HG02973 (cell line): ENCODE measurements at regions not wholly inside any gene's neighbourhood (a gene's known extent, or its start where the extent isn't known, plus 50 kb on each side); places are given as distances from the start of the nearest gene placed in this dataset.

ENCODE experiments used
- ATAC-seq: cut with Tn5 transposase; IDR thresholded peaks from one replicate; pipeline ENCODE4 v1.9.1; 2021; ENCODE audit warnings: moderate library complexity; ENCODE audit not compliant: unreplicated experiment

- no peak for ATAC-seq
These were observed 165.5 kb upstream of the LRRN1 start for GRCh38 chr3:3633761-3634160.

GRCh38 chr3:3632449-3632848 lies 166.8 kb upstream of the LRRN1 start:
- no peak for ATAC-seq

- no peak for ATAC-seq
These were observed 168.1 kb upstream of the LRRN1 start for GRCh38 chr3:3631114-3631513.

DNA sequence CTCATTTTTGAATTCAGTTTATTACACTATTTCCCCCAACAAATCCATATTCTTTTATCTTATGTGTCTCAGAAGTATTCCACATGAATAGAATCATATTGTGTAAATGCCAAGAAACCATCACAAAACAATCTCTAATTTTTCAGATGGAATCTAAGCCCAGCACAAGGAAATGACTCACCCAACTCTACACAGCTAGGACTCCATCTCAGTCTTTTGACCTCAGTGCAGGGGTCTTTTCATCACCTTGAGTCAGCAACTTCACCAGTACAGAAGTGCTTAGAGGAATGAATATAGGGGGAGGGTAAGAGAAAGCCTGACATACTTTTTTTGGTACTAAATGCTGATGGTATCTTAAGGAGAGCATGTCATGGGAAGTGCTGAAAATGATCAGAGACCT lies 169.3 kb upstream of the LRRN1 start:
- ATAC-seq: no peak

- ATAC-seq: peak; percentile 66
These were observed 170.4 kb upstream of the LRRN1 start for GRCh38 chr3:3628676-3629328.

DNA sequence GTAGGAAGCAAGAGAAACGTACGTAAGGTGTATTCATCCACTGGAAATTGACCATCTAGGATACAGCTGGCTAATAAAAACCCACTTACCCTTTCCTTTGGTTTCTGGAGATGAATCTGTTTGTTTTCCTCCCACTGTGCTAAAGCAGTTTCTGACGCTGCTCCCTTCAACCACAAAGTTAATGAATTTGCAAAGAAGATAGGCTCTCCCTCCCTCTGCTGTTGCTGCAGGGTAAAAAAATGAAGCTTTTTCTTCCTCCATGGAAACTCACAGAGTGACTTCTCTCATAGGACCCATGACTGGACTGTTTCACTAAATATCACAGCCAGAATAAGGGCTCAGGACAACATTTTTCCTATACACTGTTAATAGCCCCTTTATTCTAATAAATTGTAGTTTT lies 172.1 kb upstream of the LRRN1 start:
- ATAC-seq: no peak

DNA sequence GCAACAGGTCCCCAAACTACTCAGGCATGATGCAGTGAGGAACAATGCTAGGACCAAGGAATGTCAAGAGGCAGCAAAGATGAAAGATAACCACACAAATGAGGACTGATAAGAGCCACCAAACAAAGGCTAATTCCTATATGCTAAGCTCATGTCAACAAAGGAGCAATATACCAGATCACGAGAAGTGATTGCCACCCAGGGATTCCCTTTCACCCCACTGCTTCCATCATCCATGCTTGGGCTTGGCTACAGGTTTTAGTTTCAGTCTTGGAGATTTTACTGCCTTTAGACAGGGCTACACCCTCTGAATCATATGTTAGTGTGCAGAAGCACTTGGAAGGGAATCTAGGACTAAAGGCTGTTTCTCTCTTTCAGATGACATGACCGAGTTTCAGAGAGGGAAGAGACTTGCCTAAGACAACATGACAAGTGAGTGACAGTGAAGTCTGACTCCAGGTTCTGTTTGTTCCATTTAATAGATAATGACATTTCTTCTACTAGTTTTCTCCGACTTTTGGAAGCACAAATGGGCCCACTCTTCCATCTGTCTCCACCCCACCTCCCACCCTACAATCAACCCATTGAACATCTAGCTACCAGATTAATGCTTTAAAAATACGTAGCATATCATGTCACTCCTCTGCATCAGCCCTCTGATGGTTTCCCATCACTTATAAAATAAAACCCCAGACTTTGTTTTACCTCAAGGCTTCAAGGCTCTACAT lies 173.5 kb upstream of the LRRN1 start:
- no peak for ATAC-seq

- no peak for ATAC-seq
These were observed 179.4 kb upstream of the LRRN1 start for GRCh38 chr3:3619815-3620214.

- ATAC-seq: no peak
These were observed 180.6 kb upstream of the LRRN1 start for GRCh38 chr3:3618623-3619022.

- ATAC-seq: no peak
These were observed 183.7 kb upstream of the LRRN1 start for GRCh38 chr3:3615533-3615932.

DNA sequence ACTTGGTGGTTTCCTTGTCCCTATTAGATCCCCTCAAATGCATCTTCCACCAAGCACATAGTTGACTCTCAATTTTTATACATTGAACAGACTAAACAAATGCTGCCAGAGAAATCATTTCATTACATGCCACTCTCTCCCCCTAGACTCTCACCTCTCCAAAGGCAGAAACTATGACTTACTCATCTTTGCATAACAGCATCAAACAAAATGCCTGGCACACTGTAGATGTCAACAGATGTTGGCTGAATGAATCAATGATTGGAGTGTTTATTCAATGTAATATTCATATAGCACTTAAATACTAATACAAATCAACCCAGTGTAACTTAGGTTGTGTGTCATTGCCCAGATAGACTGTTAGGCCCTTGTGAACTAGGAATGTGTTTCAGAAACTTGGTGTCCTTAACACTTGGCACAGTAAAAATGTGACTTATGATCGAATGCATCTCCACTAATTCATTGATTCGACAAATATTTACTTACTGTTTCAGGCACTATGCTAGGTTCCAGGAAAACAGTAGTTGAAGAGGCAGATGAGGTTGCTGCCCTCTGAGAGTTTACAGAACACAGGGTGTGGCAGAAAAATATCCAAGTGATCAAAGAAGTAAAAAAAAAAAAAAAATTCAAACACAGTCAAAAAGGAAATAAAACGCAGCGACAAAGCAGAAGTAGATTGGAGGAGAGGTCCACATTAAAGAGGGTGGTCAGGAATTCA lies 188.5 kb upstream of the LRRN1 start:
- ATAC-seq: no peak

- no peak for ATAC-seq
These were observed 192.9 kb upstream of the LRRN1 start for GRCh38 chr3:3606321-3606720.

- ATAC-seq: no peak
These were observed 194.0 kb upstream of the LRRN1 start for GRCh38 chr3:3605226-3605625.

GRCh38 chr3:3603351-3603750 lies 195.9 kb upstream of the LRRN1 start:
- no peak for ATAC-seq

DNA sequence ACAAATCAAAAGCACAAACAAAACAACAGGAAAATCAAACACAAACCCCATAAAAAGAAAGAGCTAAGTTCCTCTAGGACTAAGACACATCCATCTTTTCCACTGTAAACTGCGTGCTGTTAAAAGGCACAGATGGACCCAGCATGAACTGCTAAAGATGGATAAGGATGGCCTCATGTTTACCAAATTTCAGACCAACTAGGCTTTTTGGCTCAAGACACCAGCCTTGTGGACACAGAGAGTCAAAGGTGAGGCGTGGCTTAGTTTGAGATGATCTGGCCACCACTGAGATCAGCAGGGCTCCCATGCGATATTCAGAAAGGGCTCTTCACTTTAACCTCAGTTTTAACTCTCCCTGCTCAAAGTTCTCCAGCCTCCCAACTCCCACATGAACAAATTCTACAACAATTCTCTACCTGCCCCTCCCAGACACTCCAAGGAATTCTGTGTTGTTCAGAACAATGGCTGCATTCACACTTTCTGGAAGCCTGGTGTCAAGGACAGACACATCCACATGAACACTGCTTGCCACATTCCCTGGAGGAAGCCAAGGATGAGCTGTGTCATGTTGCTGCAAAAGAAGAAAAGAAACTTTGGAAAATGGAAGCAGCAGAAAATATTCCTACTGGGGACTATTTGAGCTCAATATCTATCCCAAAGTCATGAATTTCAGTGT lies 198.4 kb upstream of the LRRN1 start:
- no peak for ATAC-seq

- ATAC-seq: no peak
These were observed 200.2 kb upstream of the LRRN1 start for GRCh38 chr3:3599016-3599415.

GRCh38 chr3:3594986-3595385 lies 204.2 kb upstream of the LRRN1 start:
- no peak for ATAC-seq

DNA sequence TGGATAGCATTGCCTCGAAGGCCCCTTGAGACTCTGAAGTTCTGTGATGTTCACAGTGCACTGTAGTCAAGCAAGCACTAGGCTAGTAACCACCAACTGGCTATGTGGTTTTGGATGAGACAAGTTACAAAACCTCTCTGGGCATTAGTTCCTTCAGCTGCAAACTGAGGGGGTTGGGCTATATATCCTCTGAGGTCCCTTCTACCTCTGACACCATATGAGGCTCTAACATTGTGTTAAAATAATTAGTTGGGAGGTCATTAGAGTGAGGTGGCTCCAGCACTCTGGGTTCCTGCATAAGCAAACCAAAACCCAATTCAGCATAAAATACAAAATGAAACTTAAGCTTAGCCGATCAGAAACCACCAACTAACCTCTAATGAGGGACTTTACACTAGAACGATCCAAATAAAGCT lies 209.5 kb upstream of the LRRN1 start:
- peak; percentile 71 for ATAC-seq

DNA sequence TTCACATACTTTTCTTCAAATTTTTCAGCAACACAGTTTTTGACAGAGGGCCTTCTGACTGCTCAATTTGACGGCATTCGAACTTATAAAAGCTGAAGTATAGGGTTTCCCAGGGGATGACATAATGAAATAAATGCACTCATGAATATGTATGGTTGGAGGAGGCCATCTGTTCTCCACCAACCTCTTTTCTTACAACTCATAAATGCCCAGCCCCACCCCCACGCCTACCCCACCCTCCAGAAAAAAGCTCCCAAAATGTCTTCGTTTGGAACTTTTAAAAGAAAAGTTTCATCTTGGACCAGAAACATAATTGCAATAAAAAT lies 211.6 kb upstream of the LRRN1 start:
- ATAC-seq: no peak

DNA sequence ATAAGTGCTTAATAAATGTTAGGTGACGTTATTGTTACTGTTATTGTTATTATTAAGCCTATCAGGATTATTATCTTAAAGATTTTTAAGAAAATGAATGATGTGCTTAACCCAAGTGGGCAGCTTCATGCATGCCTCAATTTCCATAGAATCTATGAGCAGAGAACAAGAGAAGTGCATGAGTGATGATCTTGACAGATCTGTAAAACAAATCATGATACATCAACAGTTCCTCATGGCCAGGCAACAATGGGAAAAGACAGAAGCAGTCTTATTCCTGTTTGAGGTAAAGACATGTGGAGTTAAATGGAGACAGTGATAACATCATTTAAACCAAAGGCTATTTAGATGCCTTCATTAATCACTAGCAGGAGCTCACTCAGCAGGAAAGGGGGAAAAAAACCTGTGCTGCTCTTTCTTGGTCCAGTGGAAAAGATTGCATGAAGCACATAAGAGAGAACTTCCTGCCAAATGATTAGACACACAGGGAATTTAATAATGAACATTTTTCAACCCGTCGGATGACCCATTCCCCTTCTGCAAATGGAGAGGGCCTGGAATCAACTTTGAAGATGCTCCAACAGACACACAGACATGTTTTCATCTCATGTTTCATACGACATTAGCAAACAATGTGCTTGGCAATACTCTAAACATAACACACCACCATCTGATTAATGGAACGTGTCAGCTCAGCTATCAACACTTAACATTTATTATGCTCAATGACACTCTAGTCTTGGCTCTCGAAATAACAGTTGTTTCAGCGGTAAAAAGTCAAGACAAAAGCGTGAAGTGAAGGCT lies 212.2 kb upstream of the LRRN1 start:
- no peak for ATAC-seq

GRCh38 chr3:3586336-3586735 lies 212.9 kb upstream of the LRRN1 start:
- ATAC-seq: no peak
